CD4-positive, alpha-beta T cell treated with Interleukin-17A for 1 hour (primary cell): ENCODE measurements at regions not wholly inside any gene's neighbourhood (a gene's known extent, or its start where the extent isn't known, plus 50 kb on each side); places are given as distances from the start of the nearest gene placed in this dataset.
"Not testable (repeated sequence)": the region's sequence is repeated elsewhere in the genome, so short reads cannot be mapped to it uniquely, and the experiment has no call there.

Experiments used
- DNase-seq: peaks from one replicate; pipeline ENCODE4 v3.0.0-alpha.2; 2020

GRCh38 chr13:97520061-97520460 is 86.1 kb downstream of the RAP2A start:
- DNase-seq, result no peak

GRCh38 chr13:97520866-97521265 is 86.9 kb downstream of the RAP2A start:
- DNase-seq, result no peak

GRCh38 chr13:97521726-97522125 is 87.8 kb downstream of the RAP2A start:
- no peak for DNase-seq

GRCh38 chr13:97522243-97522642 is 88.3 kb downstream of the RAP2A start:
- DNase-seq, result no peak

GRCh38 chr13:97526556-97526955 is 92.6 kb downstream of the RAP2A start:
- DNase-seq, result no peak

GRCh38 chr13:97528518-97528917 is 94.5 kb downstream of the RAP2A start:
- no peak for DNase-seq

GRCh38 chr13:97534540-97534939 is 100.6 kb downstream of the RAP2A start:
- no peak for DNase-seq

GRCh38 chr13:97535614-97536013 is 101.6 kb downstream of the RAP2A start:
- no peak for DNase-seq

GRCh38 chr13:97537110-97537509 is 103.1 kb downstream of the RAP2A start:
- DNase-seq, result no peak

- no peak for DNase-seq
Observed at GRCh38 chr13:97538203-97538602, 104.2 kb downstream of the RAP2A start.

GRCh38 chr13:97539651-97540610 is 106.0 kb downstream of the RAP2A start:
- DNase-seq, result no peak

GRCh38 chr13:97540696-97541095 is 106.7 kb downstream of the RAP2A start:
- DNase-seq, result no peak

GRCh38 chr13:97542102-97542685 is 108.2 kb downstream of the RAP2A start:
- DNase-seq, result no peak

- no peak for DNase-seq
Observed at GRCh38 chr13:97544031-97544765, 110.2 kb downstream of the RAP2A start.

- not testable (repeated sequence) for DNase-seq
Observed at GRCh38 chr13:97544971-97545499, 111.1 kb downstream of the RAP2A start.

- DNase-seq, result no peak
Observed at GRCh38 chr13:97548138-97548537, 114.2 kb downstream of the RAP2A start.

GRCh38 chr13:97548711-97549110 is 114.7 kb downstream of the RAP2A start:
- no peak for DNase-seq

- DNase-seq, result no peak
Observed at GRCh38 chr13:97549201-97549600, 115.2 kb downstream of the RAP2A start.

- no peak for DNase-seq
Observed at GRCh38 chr13:97554496-97554895, 120.5 kb downstream of the RAP2A start.

GRCh38 chr13:97555034-97555433 is 121.1 kb downstream of the RAP2A start:
- no peak for DNase-seq

GRCh38 chr13:97559030-97559429 is 125.1 kb downstream of the RAP2A start:
- no peak for DNase-seq

GRCh38 chr13:97559981-97560380 is 126.0 kb downstream of the RAP2A start:
- no peak for DNase-seq

GRCh38 chr13:97561182-97561581 is 127.2 kb downstream of the RAP2A start:
- DNase-seq, result no peak
